ENCODE measurements at regions not wholly inside any gene's neighbourhood (a gene's known extent, or its start where the extent isn't known, plus 50 kb on each side); places are given as distances from the start of the nearest gene placed in this dataset.

GRCh38 chr5:3780278-3780677 lies 184.6 kb downstream of the IRX1 start:
- TF ChIP-seq CTCF (conservative IDR thresholded peaks at IDR 0.05; ENCODE audit: control insufficient read depth, insufficient read depth, low read depth, low read length), result no peak
- no peak overlapping the region for H3K4me3 ChIP-seq (ENCODE audit: control insufficient read depth, low read depth, low read length)
- DNase-seq (ENCODE audit: low read depth), result no peak

DNA sequence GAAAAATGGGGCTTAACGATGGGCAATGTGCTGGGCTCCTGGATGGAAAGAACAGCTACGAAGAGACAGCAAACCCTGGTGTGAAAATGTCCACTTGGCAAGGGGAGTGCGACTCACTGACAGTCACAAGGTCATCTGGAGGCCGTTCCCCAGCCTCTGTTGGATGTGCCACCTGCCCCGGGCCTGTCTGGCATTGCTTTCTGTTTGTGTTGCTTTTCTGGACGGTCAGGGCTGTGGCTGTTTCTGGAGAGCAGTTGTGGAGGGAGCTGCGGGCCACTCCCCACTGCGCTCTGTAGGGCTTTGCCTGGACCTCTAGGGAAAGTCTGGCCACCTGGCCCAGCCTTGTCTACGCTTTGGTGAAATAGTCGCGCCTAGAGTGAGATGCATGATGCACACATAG lies 185.3 kb downstream of the IRX1 start:
- DNase-seq (ENCODE audit: low read depth), result no peak
- TF ChIP-seq CTCF (conservative IDR thresholded peaks at IDR 0.05; ENCODE audit: control insufficient read depth, insufficient read depth, low read depth, low read length), result no peak
- no peak overlapping the region for H3K4me3 ChIP-seq (ENCODE audit: control insufficient read depth, low read depth, low read length)

GRCh38 chr5:3784854-3785253 lies 189.2 kb downstream of the IRX1 start:
- no peak for TF ChIP-seq CTCF (conservative IDR thresholded peaks at IDR 0.05; ENCODE audit: control insufficient read depth, insufficient read depth, low read depth, low read length)
- no peak for DNase-seq (ENCODE audit: low read depth)
- no peak overlapping the region for H3K4me3 ChIP-seq (ENCODE audit: control insufficient read depth, low read depth, low read length)

DNA sequence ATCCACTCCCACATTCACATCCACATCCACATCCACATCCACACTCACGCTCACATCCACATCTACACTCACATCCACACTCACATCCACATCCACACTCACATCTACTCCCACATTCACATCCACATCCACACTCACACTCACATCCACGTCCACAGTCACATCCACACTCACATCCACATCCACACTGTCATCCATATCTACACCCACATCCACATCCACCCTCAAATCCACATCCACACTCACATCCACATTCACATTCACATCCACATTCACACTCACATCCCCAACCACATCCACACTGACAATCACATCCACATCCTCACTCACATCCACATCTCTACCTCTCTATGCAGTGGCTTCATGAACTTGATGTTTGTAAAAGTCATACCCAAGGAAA lies 190.5 kb downstream of the IRX1 start:
- no peak overlapping the region for H3K4me3 ChIP-seq (ENCODE audit: control insufficient read depth, low read depth, low read length)
- no peak for DNase-seq (ENCODE audit: low read depth)
- no peak for TF ChIP-seq CTCF (conservative IDR thresholded peaks at IDR 0.05; ENCODE audit: control insufficient read depth, insufficient read depth, low read depth, low read length)

- no peak for TF ChIP-seq CTCF (conservative IDR thresholded peaks at IDR 0.05; ENCODE audit: control insufficient read depth, insufficient read depth, low read depth, low read length)
- DNase-seq (ENCODE audit: low read depth), result no peak
- no peak overlapping the region for H3K4me3 ChIP-seq (ENCODE audit: control insufficient read depth, low read depth, low read length)
These were observed 191.3 kb downstream of the IRX1 start for GRCh38 chr5:3786891-3787430.

GRCh38 chr5:3787604-3788003 lies 192.0 kb downstream of the IRX1 start:
- no peak overlapping the region for H3K4me3 ChIP-seq (ENCODE audit: control insufficient read depth, low read depth, low read length)
- no peak for TF ChIP-seq CTCF (conservative IDR thresholded peaks at IDR 0.05; ENCODE audit: control insufficient read depth, insufficient read depth, low read depth, low read length)
- DNase-seq (ENCODE audit: low read depth), result no peak
